GM23248 (cell line): ENCODE measurements at regions not wholly inside any gene's neighbourhood (a gene's known extent, or its start where the extent isn't known, plus 50 kb on each side); places are given as distances from the start of the nearest gene placed in this dataset.

Experiments used
- DNase-seq: peaks from one replicate; pipeline ENCODE4 v3.0.0-alpha.2; 2015
- H2AFZ ChIP-seq: fragments of 200-600 bp; sonication (generic); 2 replicates; pipeline ENCODE4 v1.6.1; 2016; ENCODE audit warnings: antibody characterized with exemption
- H3F3A ChIP-seq: fragments of 200-600 bp; sonication (generic); 2 replicates; pipeline ENCODE4 v1.6.1; 2016; ENCODE audit warnings: mild to moderate bottlenecking, antibody characterized with exemption, mixed run types; ENCODE audit not compliant: insufficient read depth
- H3K27ac ChIP-seq: fragments of 200-600 bp; sonication (generic); 2 replicates; pipeline ENCODE4 v1.5.1; 2016; ENCODE audit warnings: mild to moderate bottlenecking
- H3K27me3 ChIP-seq: fragments of 200-600 bp; sonication (generic); replicated peaks from 2 replicates; pipeline ENCODE4 v1.6.1; 2016; ENCODE audit warnings: mild to moderate bottlenecking; ENCODE audit not compliant: insufficient read depth
- H3K36me3 ChIP-seq: fragments of 200-600 bp; sonication (generic); 2 replicates; pipeline ENCODE4 v1.6.1; 2016; ENCODE audit warnings: low read depth, mild to moderate bottlenecking
- H3K4me1 ChIP-seq: fragments of 200-600 bp; sonication (generic); 2 replicates; pipeline ENCODE4 v1.6.1; 2016; ENCODE audit warnings: mild to moderate bottlenecking; ENCODE audit not compliant: insufficient read depth
- H3K4me2 ChIP-seq: fragments of 200-600 bp; sonication (generic); one replicate; pipeline ENCODE4 v1.6.1; 2016; ENCODE audit warnings: mild to moderate bottlenecking; ENCODE audit not compliant: unreplicated experiment
- H3K4me3 ChIP-seq: fragments of 200-600 bp; sonication (generic); 2 replicates; pipeline ENCODE4 v1.5.1; 2016; ENCODE audit warnings: mild to moderate bottlenecking
- H3K79me2 ChIP-seq: fragments of 200-600 bp; sonication (generic); 2 replicates; pipeline ENCODE4 v1.6.1; 2016; ENCODE audit warnings: mild to moderate bottlenecking; ENCODE audit not compliant: insufficient read depth
- H3K9ac ChIP-seq: fragments of 200-600 bp; sonication (generic); 2 replicates; pipeline ENCODE4 v1.6.1; 2016; ENCODE audit warnings: mild to moderate bottlenecking
- H3K9me2 ChIP-seq: fragments of 200-600 bp; sonication (generic); 2 replicates; pipeline ENCODE4 v1.6.1; 2016; ENCODE audit warnings: mixed run types, mild to moderate bottlenecking, moderate library complexity; ENCODE audit not compliant: insufficient read depth
- H3K9me3 ChIP-seq: fragments of 200-600 bp; sonication (generic); one replicate; pipeline ENCODE4 v1.6.1; 2017; ENCODE audit warnings: low read depth
- H4K20me1 ChIP-seq: fragments of 200-600 bp; sonication (generic); 2 replicates; pipeline ENCODE4 v1.6.0; 2016; ENCODE audit not compliant: insufficient read depth
- EZH2 ChIP-seq: fragments of 200-600 bp; sonication (generic); IDR thresholded peaks from 2 replicates; pipeline ENCODE4 v1.6.1; 2018; ENCODE audit warnings: antibody characterized with exemption, mild to moderate bottlenecking; ENCODE audit not compliant: insufficient read depth, poor library complexity, severe bottlenecking
- EZH2phosphoT487 ChIP-seq: fragments of 200-600 bp; sonication (generic); IDR thresholded peaks from 2 replicates; pipeline ENCODE4 v1.6.1; 2018; ENCODE audit warnings: antibody characterized with exemption, moderate library complexity, mild to moderate bottlenecking, low read depth; ENCODE audit not compliant: insufficient read depth
- WGBS, 2 experiments: methylation state at CpG; one replicate each; pipeline ENCODE4 v1.1.6; 2015 to 2017; ENCODE audit warnings: low lambda C conversion rate in 2 of 2, low coverage in 1 of 2; ENCODE audit errors: missing lambda C conversion rate in 2 of 2; 5-methylcytosine and 5-hydroxymethylcytosine counted together
- in situ Hi-C: fragments of 300-500 bp; cut with MboI; formaldehyde crosslinking; loops from 2 replicates; pipeline ENCODE4 v1.15.0; 2020

DNA sequence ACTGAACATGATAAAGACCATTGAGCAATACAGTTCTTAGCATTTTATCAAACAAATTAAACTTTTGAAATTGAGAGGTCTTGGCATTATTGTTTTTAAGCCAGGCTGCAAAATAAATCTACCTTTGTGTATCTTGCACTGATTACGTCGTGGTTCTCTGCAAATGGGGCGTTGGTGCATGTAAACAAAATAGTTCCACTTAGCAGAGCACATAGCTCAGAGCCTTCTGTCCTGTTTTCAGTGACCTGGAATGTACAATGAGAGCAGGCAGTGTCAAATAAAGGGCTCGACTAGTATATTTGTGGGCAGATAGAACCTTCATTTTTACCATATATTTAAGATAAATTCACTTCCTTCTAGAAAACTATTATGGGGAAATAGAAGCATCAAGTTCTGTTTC lies 333.9 kb upstream of the SMIM30 start:
- no peak overlapping the region for H3K9ac ChIP-seq
- no peaks in the 10 kb centered on the region for H4K20me1 ChIP-seq
- no peak for DNase-seq
- no peaks in the 10 kb centered on the region for H3K79me2 ChIP-seq
- no peaks in the 10 kb centered on the region for H3F3A ChIP-seq
- 8 to 9% methylated on average over 4 of the region's 4 CpGs for WGBS, 2 experiments
- in situ Hi-C loops: no loop called here
- H3K9me2 ChIP-seq: no peaks in the 10 kb centered on the region
- no peaks in the 10 kb centered on the region for H3K4me1 ChIP-seq
- H3K27me3 ChIP-seq: no peaks in the 10 kb centered on the region
- no peaks in the 10 kb centered on the region for H3K36me3 ChIP-seq
- no peak overlapping the region for H3K4me2 ChIP-seq
- no peak overlapping the region for H3K4me3 ChIP-seq
- H3K27ac ChIP-seq: no peak overlapping the region
- no peaks in the 10 kb centered on the region for H3K9me3 ChIP-seq
- no peak overlapping the region for H2AFZ ChIP-seq
- TF ChIP-seq EZH2phosphoT487: no peak
- no peak for TF ChIP-seq EZH2

DNA sequence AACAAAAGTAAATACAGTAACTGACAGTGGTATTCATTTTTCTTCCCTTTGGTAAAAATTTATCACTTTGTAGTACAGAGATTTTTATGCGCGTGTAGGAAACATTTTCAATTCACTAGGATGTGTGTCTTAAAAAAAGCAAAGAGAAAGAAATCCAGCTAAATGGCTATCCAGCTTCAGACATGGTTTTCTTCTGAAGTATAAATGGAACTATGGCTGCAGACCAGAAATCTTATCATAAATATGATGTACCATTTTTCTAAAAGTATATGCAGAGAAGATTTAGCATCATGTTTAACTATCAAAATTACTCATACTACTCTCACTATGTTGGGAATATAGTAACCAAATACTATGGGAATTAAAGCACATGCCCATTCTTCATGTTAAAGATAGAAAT lies 328.4 kb upstream of the SMIM30 start:
- no peaks in the 10 kb centered on the region for H3K79me2 ChIP-seq
- no peak overlapping the region for H3K27ac ChIP-seq
- H3K4me2 ChIP-seq: no peak overlapping the region
- in situ Hi-C loops: no loop called here
- no peaks in the 10 kb centered on the region for H4K20me1 ChIP-seq
- no peak overlapping the region for H3K4me3 ChIP-seq
- H3K27me3 ChIP-seq: no peaks in the 10 kb centered on the region
- no peak overlapping the region for H2AFZ ChIP-seq
- no peaks in the 10 kb centered on the region for H3K9me3 ChIP-seq
- no peak for TF ChIP-seq EZH2phosphoT487
- no peak for TF ChIP-seq EZH2
- no peak overlapping the region for H3K9ac ChIP-seq
- no peaks in the 10 kb centered on the region for H3K36me3 ChIP-seq
- no peaks in the 10 kb centered on the region; the same call in 1 of the 2 replicates for H3K9me2 ChIP-seq
- H3F3A ChIP-seq: no peaks in the 10 kb centered on the region
- H3K4me1 ChIP-seq: no peaks in the 10 kb centered on the region
- 2 to 21% methylated on average over 2 of the region's 2 CpGs for WGBS, 2 experiments
- DNase-seq: no peak

DNA sequence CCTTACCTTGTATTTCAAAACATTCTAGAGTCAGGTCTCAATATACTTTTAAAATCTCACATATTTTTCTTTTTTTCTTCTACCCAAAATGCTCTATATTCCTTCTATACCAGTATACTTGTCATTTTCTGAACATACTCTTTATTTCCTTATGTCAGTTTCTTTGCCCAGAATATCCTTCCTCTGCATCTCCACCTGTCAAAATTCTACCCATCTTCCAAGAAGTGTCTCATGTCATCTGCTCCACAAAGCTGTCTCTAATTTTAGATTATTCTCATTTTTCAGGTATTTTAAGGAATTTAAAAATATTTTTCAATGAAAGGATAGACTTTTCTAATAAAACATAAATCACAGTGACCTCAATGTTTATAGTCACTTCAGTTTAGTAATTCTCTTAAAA lies 328.0 kb upstream of the SMIM30 start:
- Histone ChIP-seq H3K9ac (no peak overlapping the region), H3K4me3 (no peak overlapping the region), H3K9me2 (no peaks in the 10 kb centered on the region; the same call in 1 of the 2 replicates), H3K27me3 (no peaks in the 10 kb centered on the region), H3K27ac (no peak overlapping the region), H3K79me2 (no peaks in the 10 kb centered on the region), H3F3A (no peaks in the 10 kb centered on the region), H3K9me3 (no peaks in the 10 kb centered on the region), H3K4me1 (no peaks in the 10 kb centered on the region), H3K4me2 (no peak overlapping the region), H2AFZ (no peak overlapping the region), H3K36me3 (no peaks in the 10 kb centered on the region), H4K20me1 (no peaks in the 10 kb centered on the region)
- TF ChIP-seq EZH2phosphoT487 (no peak), EZH2 (no peak)
- DNase-seq: no peak
- in situ Hi-C loops: no loop called here

GRCh38 chr7:113444261-113444660 lies 325.9 kb upstream of the SMIM30 start:
- Histone ChIP-seq H3K36me3 (no peaks in the 10 kb centered on the region), H3K9me2 (no peaks in the 10 kb centered on the region; the same call in 1 of the 2 replicates), H3K4me1 (no peaks in the 10 kb centered on the region), H3K79me2 (no peaks in the 10 kb centered on the region), H3K4me2 (no peak overlapping the region), H3K27me3 (no peaks in the 10 kb centered on the region), H3K4me3 (no peak overlapping the region), H3F3A (no peaks in the 10 kb centered on the region), H3K9me3 (no peaks in the 10 kb centered on the region), H3K9ac (no peak overlapping the region), H3K27ac (no peak overlapping the region), H2AFZ (no peak overlapping the region), H4K20me1 (no peaks in the 10 kb centered on the region)
- in situ Hi-C loops: no loop called here
- TF ChIP-seq EZH2phosphoT487: no peak
- no peak for TF ChIP-seq EZH2
- peak; percentile 16 for DNase-seq

DNA sequence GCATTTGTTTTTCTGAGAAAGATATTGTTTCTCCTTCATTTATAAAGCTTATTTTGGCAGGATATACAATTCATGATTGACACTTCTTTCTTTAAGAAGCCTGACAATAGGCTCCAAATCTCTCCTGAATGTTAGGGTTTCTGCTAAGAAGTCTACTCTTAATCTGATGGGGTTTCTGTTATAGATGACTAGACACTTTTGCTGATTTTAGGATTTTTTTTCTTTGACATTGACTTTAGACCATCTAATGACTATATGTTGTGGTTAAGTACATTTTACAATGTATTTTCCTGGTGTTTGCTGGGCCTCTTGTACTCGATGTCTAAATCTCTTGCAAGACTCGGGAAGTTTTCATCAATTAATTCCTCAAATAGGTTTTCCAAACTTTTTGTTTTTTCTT lies 321.8 kb upstream of the SMIM30 start:
- no peaks in the 10 kb centered on the region; the same call in 1 of the 2 replicates for H3K9me2 ChIP-seq
- no peaks in the 10 kb centered on the region for H3K27me3 ChIP-seq
- H3K9ac ChIP-seq: no peak overlapping the region
- H3F3A ChIP-seq: no peaks in the 10 kb centered on the region
- H3K36me3 ChIP-seq: no peaks in the 10 kb centered on the region
- H3K9me3 ChIP-seq: no peaks in the 10 kb centered on the region
- in situ Hi-C loops: no loop called here
- H2AFZ ChIP-seq: no peak overlapping the region
- no peaks in the 10 kb centered on the region for H3K4me1 ChIP-seq
- TF ChIP-seq EZH2phosphoT487 (no peak), EZH2 (no peak)
- 17 to 23% methylated on average over 2 of the region's 2 CpGs for WGBS, 2 experiments
- no peak overlapping the region for H3K27ac ChIP-seq
- no peaks in the 10 kb centered on the region for H4K20me1 ChIP-seq
- no peak overlapping the region for H3K4me3 ChIP-seq
- H3K79me2 ChIP-seq: no peaks in the 10 kb centered on the region
- no peak for DNase-seq
- H3K4me2 ChIP-seq: no peak overlapping the region
